Skin epidermis (tissue), 12 donors: ENCODE measurements at regions not wholly inside any gene's neighbourhood (a gene's known extent, or its start where the extent isn't known, plus 50 kb on each side); places are given as distances from the start of the nearest gene placed in this dataset.
"Not testable (repeated sequence)": the region's sequence is repeated elsewhere in the genome, so short reads cannot be mapped to it uniquely, and the experiment has no call there.

Experiments
- H3K27ac ChIP-seq, 21 experiments: fragments of 200-600 bp; sonication (generic) in 11 of 21; one replicate each; pipeline ENCODE4 v1.5.0; 2020; ENCODE audit warnings: mild to moderate bottlenecking in 3 of 21, inconsistent platforms in 2 of 21, moderate library complexity in 2 of 21
- H3K4me3 ChIP-seq, 7 experiments: fragments of 200-600 bp; sonication (generic) in 2 of 7; one replicate each; pipeline ENCODE4 v1.5.0; 2020; ENCODE audit warnings: inconsistent platforms in 2 of 7, mild to moderate bottlenecking in 2 of 7, moderate library complexity in 1 of 7

DNA sequence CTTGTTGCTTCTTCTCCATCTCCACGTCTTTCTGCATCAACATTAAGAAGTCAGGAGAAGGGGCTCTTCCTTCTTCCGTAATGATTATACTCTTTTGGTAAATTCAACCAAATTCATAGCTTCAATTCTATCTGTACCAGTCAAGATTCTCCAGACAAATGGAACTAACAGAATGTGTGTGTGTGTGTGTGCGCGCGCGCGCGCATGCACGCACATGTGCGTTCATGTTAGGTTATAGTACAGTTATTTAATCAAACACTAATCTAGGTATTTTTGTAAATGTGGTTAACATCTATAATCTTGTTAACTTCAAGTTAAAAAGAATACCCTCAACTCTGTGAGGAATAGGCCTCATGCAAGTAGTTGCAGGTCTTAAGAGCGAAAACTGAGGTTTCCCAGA, 150.3 kb upstream of the TAS2R1 start:
- Histone ChIP-seq H3K27ac (no peak overlapping the region), H3K4me3 (no peak overlapping the region)

DNA sequence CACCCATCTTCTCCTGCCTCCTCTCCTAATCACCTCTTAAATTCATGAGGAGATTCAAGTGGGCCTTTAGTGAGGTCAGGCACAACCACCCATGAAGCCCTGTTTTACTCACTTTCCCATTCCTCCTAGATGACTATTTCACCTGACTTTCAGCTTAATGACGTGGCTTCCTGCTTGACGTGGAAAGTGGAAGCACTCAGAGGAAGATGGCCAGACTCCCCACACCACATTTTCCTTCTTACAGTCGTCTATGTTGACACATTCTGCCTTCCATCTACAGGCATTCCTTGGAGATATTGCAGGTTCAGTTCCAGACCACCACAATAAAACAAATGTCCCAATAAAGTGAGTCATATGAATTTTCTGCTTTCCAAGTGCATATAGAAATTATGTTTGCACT, 146.4 kb upstream of the TAS2R1 start:
- H3K27ac ChIP-seq, result no peak overlapping the region
- no peak overlapping the region for H3K4me3 ChIP-seq

DNA sequence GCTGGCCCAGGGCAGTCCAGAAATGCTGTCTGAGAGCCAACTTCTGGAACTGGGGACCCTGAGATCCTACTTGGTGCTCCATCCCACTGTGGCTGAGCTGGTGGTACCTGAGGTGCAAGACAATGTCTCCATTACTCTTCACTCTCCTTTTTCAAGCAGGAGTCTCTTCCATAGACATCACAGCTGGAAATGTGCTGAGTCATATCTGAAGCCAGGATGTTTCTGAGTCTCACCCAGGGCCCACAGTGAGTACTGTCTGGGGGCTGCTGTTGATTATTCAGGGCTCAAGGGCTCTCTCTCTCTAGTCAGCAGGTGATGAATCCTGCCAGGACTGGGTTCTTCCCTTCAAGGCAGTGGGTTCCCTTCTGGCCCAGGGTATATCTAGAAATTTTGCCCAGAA, 145.2 kb upstream of the TAS2R1 start:
- Histone ChIP-seq H3K27ac (no peak overlapping the region), H3K4me3 (no peak overlapping the region)

DNA sequence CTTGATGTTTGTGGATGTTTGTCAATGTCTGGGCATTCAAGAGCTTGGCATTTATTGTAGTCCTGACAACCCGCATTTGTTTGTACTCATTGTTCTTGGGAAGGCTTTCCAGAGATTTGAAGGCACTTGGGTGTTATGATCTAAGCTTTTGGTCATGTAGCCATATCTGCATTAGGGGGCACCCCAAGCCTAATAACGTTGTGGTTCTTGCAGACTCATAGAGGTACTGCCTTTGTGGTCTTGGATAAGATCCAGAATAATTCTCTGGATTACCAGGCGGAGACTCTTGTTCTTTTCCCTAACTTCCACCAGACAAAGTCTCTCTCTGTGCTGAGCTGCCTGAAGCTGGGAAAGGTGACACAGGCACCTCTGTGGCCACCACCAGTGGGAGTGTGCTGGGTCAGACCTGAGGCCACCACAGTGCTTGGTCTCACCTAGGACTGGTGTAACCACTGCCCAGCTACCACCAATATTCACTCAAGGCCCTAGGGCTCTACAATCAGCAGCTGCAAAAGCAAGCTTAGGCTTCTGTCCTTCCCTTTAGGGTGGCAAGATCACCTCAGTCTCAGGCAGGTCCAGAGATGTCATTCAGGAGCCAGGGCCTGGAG, 144.4 kb upstream of the TAS2R1 start:
- Histone ChIP-seq H3K27ac (no peak overlapping the region), H3K4me3 (no peak overlapping the region)

DNA sequence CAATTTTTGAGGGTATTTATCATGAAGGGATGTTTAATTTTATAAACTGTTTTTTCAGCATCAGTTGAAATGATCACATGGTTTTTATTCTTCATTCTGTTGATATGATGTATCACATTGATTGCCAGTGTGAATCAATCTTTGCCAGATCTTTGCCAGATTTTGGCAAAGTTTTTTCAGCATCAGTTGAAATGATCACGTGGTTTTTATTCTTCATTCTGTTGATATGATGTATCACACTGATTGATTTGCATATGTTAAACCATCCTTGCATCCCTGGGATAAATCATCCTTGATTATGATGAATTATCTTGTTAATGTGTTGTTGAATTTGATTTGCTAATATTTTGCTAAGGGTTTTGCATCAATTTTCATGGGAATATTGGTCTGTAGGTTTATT, 140.9 kb upstream of the TAS2R1 start:
- no peak overlapping the region for H3K4me3 ChIP-seq
- no peak overlapping the region for H3K27ac ChIP-seq

DNA sequence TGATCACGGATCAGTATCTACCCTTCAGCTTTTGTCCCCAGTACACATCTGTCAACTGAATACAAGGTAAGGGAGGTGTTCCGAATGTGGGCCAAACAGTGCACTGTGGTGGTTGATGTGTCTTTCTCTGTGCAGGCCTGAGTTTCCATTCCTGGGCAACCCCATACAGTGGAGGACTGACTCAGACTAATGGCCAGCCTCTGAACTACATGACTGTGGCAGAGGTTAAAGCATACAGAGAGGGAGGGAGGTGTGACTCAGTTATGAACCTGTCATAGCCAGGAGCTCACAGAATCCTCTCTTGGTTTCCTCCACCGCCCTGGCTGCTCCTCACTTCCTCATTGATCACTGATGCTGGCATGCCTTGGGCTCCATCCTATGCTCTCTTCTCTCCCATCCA, 136.4 kb upstream of the TAS2R1 start:
- Histone ChIP-seq H3K4me3 (no peak overlapping the region), H3K27ac (no peak overlapping the region)

DNA sequence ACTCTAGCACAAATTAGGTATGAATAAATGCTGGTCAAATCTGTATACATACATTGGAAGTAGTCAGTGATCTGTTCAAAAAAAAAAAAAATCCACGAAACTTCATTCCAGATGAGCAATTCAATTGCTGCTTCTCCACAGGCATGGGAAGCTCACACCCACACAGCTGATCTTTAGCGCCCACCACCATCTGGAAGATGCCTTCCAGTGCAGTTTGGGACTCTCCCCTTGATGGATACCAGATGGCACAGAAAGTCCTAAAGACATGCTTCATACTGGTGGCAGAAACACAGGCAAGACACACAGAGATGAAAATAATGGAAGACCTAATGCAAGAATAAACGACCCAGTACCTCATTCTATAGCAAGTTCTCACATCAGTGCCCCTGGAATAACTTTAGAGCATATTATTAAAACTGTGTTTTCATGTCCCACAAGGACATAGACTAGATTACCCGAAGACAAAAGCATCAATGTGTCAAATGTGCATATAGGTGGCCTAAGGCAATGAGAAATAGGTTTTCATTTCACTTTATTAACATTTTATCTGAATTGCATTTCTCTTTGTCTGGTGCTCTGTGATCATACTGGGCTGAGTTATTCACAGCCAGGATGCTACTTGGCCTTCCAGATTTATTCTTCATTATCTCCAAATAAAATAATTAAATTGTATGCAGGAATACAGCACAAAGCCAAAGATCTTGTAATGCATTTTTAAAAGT, 135.4 kb upstream of the TAS2R1 start:
- Histone ChIP-seq H3K4me3 (no peak overlapping the region), H3K27ac (no peak overlapping the region)

DNA sequence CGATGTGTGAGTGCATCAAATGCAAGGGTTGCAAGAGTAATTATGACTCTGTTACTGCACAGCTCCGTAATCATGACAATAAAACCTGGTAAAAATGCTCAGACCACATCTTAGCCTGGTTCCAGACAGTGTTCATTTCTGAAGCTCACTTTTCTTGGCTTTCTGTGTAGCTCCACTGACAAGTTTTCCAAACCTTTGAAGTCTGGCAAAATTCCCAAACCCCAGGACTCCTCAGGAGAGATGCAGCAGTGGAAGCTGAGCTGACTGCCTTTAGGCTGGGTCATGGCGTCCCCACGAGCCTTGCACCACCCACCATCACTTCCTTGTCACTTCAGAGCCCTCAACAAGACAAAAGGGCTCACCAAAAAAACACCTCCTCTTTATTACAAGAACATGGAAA, 131.6 kb upstream of the TAS2R1 start:
- H3K4me3 ChIP-seq, result no peak overlapping the region
- no peak overlapping the region for H3K27ac ChIP-seq

DNA sequence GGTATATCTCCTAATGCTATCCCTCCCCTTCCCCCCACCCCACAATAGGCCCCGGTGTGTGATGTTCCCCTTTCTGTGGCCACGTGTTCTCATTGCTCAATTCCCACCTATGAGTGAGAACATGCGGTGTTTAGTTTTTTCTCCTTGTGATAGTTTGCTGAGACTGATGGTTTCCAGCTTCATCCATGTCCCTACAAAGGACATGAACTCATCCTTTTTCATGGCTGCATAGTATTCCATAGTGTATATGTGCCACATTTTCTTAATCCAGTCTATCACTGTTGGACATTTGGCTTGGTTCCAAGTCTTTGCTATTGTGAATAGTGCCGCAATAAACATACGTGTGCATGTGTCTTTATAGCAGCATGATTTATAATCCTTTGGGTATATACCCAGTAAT, 122.5 kb upstream of the TAS2R1 start:
- H3K4me3 ChIP-seq, H3K27ac ChIP-seq: not testable (repeated sequence)

DNA sequence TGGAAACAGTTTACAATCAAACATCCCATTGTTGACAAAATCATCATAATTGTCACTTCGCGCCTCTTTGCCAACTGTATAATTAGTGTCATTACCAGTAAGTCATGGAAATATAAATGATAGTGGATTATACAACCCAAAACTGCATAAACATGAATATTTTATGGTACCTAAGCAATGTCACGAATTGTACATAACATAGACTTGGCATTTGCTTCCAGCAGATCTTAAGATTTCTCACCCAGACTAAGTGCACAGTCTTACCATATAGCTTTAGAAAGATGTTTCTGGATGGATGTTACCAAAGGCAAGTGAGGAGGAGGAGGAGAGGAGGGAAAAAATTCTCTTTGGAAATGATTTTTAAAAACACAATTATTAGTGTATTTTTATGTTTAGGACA, 113.4 kb upstream of the TAS2R1 start:
- no peak overlapping the region for H3K4me3 ChIP-seq
- H3K27ac ChIP-seq, result no peak overlapping the region

DNA sequence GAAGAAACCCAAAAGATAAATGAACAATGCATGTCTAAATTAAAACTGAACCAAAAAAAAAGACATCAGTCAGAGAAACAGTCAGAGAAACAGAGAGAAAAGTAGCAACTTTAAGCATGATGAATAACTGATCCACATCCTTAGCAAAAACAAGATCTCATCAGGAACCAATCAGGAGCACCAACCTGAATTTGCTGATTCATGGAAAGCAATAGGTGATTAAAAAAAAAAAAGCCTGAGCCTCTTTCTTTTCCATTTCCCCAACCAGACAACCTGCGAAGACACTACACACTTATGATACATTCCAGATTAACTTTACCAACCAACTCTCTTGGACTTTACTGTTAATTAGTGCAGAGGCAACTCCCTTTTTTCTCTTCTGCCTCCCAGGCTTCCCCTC, 112.7 kb upstream of the TAS2R1 start:
- H3K4me3 ChIP-seq, result no peak overlapping the region
- H3K27ac ChIP-seq, result no peak overlapping the region

DNA sequence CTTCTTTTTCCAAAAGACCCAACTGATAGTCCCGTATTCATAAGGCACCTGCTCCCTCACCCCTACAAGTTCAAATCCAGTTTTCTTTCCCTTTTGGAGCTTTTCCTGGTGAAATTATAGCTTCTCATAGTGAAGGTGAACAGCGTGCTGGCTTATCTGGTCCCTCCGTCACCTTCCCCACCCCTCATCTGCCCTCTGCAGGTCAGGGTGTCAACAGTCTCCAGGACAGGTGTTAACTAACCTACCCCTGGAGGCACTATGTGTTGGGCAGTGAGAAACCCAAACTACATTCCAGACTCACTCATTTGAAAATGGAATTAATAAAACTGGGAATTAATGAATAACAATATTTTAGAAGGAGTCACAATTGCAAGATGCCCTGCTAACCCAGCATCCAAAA, 109.0 kb upstream of the TAS2R1 start:
- Histone ChIP-seq H3K27ac (no peak overlapping the region), H3K4me3 (no peak overlapping the region)

DNA sequence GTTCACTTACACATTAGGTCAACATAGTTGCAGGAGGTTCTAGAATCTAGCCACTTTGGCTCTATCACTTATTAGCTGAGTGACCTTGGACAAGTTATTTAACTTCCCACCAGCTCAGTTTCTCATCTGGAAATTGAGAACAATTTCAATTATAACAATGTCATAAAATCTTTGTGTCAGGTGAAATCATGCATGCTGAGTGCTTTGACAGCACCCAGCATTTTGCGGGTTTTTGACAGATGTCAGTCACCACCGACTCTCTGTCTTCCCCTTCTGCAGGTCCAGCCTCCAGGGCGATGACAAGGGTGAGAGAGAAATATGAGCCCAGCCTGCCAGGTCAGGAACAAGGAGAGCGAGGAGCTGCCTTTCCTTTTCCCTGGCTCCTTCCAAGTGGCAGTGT, 107.1 kb upstream of the TAS2R1 start:
- H3K27ac ChIP-seq, result no peak overlapping the region

DNA sequence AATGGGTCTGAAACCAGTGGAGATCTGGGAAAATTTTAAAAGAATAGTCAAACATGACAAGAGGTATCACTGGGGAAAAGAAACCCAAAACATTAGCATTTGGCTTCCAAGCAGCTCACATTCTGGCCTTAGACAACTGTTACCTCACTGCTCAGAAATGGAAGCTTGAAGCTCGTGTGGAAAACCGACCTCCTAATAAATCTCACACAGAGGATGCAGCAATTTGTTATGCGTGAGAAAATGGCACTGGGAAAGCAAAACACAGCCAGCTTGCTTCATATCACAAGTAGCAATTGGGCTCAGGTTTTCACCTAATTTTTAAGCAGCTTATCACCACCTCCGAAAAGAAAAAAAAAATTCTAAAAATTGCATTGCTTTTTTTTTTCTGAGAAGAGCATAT, 103.3 kb upstream of the TAS2R1 start:
- Histone ChIP-seq H3K27ac (no peak overlapping the region), H3K4me3 (no peak overlapping the region)

More for the DNA sequence above, 107.1 kb upstream of the TAS2R1 start:
- H3K4me3 ChIP-seq, result no peak overlapping the region

DNA sequence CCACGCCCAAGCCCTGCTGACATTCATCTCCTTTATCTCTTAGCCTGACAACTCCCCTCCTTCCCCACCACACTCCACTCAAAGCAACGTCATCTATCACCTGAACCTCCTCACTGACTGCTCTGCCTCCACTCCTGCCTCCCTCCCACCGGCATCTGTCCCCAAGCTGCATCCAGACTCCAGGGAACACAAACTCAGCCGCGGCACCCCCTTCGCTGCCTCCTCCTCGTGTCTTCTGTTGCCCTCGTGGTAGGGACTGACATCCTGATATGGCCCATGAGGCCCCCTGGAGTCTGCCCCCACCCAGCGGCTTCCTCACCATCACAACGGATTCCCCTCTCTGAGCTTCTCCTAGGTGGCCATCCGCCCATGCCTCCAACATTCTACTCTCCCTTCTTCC, 101.0 kb upstream of the TAS2R1 start:
- no peak overlapping the region for H3K4me3 ChIP-seq
- no peak overlapping the region for H3K27ac ChIP-seq

DNA sequence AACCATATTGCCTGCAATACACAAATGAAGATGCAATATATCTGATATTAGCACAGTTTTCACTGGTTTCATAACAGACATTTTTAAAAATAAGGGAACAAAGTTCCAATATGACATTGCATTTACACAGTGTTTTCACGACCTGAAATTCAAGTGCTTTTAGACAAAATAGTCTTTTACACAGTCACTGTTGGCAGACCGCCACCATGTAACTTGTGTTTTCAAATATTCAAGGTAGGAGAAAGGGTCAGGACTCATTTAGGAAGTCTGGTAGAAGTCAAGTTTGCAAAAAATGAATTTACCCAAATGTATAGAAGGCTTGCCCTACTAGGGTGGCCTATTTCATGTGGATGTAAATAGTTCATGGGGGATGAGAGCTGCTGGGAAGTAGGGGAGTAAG, 98.1 kb upstream of the TAS2R1 start:
- no peak overlapping the region for H3K27ac ChIP-seq
- H3K4me3 ChIP-seq, result no peak overlapping the region

DNA sequence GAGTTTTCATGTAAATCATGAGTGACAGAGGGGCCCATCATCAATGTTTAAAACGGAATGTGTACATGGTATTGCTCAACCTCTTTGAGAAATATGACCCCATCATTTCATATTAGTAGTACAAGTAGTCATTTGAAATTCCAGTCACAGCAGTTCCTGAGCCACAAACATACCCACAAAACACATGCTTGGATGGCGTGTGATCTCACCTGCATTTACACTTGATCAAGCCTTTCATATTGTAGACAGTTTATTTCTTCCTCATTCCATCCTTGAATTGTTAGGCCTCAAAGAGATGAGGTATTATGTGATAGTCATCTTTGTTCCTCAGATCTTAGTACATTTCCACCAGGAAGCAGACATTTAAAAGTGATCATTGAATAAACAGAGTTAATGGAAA, 96.8 kb upstream of the TAS2R1 start:
- Histone ChIP-seq H3K4me3 (no peak overlapping the region), H3K27ac (no peak overlapping the region)

DNA sequence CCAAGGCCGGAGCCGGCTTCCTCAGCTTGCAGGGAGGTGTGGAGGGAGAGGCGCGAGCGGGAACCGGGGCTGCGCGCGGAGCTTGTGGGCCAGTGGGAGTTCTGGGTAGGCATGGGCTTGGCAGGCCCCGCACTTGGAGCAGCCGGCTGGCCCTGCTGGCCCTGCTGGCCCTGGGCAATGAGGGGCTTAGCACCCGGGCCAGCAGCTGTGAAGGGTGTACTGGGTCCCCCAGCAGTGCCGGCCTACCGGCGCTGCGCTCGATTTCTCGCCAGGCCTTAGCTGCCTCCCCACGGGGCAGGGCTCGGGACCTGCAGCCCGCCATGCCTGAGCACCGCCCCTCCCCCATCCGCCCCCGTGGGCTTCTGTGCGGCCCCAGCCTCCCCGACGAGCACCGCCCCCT, 95.1 kb upstream of the TAS2R1 start:
- not testable (repeated sequence) for H3K27ac ChIP-seq, H3K4me3 ChIP-seq

DNA sequence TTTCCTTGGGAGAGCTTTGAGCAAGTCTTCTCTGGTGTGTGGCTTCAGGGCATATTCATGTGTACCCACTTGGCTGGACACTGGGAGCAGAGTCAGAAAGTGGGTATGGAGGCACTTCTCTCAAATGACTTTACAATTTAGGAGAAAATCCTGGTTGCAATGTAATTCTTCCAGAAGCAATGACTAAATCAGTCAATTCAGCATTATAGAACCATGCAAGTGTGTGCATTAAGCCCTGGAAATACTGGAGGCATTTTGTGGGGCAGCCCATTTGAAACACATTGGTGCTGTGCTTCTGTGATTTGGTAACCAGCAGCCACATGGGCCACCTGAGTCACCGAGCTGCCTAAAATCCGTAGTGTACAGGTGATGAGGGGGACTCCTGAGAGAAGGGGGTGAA, 94.6 kb upstream of the TAS2R1 start:
- Histone ChIP-seq H3K4me3 (no peak overlapping the region), H3K27ac (no peak overlapping the region)

DNA sequence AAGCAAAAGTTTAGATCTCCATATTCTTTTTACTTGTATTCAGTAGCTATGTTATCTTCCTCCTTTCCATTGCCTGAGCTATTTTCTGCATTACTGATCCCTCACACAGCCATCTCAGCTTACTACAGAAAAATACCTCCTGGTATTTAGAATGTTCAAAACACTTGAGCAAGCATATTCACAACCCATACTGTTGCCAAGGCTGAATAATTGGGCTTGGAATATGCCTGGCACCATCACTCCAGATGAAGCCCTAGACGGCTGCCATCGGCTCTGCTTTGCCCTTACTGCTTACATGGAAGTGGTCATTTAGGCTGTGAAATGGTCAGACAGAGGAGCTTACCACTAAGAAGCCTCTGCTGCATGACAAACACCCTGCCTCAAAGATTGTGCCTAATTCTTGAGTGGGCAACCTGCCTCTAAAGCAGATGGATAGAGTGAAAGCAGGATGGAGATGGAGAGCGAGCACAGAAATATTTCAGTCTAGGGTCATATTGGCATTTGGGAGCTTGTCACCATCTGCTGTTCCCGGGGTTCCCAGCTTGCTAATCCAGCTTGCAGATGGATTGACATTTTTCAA, 92.5 kb upstream of the TAS2R1 start:
- H3K27ac ChIP-seq, result no peak overlapping the region
- no peak overlapping the region for H3K4me3 ChIP-seq

DNA sequence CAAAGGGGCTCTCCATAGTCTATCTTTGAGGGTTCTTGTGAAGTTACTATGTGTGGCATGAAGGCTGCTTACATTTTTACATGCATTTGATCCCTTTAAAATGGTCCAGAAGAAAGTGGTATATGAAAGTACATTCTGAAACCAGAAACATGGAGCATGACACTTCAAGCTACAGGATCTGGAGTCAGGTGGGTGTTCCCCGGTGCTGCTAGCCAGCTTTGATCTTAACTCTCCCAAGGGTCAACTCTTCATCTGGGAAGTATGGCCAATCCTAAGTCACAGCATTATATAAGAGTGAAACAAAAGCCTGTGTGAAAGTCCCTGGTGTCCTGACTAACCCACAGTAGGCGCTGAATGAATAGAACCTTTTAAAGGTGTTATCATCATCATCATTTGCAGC, 91.0 kb upstream of the TAS2R1 start:
- H3K4me3 ChIP-seq, result no peak overlapping the region
- no peak overlapping the region for H3K27ac ChIP-seq

DNA sequence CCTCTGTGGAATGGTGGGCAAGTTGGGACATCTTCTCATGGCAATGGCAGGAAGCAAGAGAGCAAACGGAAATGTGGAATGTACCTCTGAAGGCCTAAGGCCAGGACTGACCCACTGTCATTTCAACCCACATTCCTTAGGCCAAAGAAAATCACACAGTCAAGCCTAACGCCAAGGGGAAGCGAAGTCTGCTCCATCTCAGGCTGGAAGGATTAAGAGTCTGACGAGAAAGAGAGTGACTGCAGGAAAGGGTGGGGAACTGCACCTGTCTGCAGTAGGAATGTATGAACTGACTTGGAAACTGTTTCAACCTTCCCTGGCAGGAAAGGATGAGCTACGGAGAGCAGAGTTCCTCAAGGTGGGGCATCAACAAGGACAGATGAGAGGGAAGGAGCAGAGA, 90.2 kb upstream of the TAS2R1 start:
- Histone ChIP-seq H3K4me3 (no peak overlapping the region), H3K27ac (no peak overlapping the region)
